Activated naive CD4-positive, alpha-beta T cell treated with anti-CD3 and anti-CD28 coated beads, Interleukin-2, amount 50 U/mL, for 72 hours (primary cell): ENCODE measurements at regions not wholly inside any gene's neighbourhood (a gene's known extent, or its start where the extent isn't known, plus 50 kb on each side); places are given as distances from the start of the nearest gene placed in this dataset.
"Not testable (repeated sequence)": the region's sequence is repeated elsewhere in the genome, so short reads cannot be mapped to it uniquely, and the experiment has no call there.

Experiments used
- ATAC-seq, 2 donors: fragments of 150-1000 bp; cut with Tn5 transposase; 2 replicates each; pipeline ENCODE4 v1.10.0; 2021; ENCODE audit warnings: mild to moderate bottlenecking in 2 of 2, moderate library complexity in 2 of 2
- DNase-seq, 2 donors: peaks; one replicate each; pipeline ENCODE4 v3.0.0; 2021 to 2022; ENCODE audit warnings: low spot score in 2 of 2
- H3K27ac Mint-ChIP-seq, 2 donors: one replicate each; pipeline ENCODE4 v1.8.0; 2022; ENCODE audit warnings: mild to moderate bottlenecking in 2 of 2, mixed read lengths in 2 of 2
- H3K36me3 Mint-ChIP-seq, 2 donors: one replicate each; pipeline ENCODE4 v1.8.0; 2022; ENCODE audit warnings: mixed read lengths in 2 of 2
- H3K9me3 Mint-ChIP-seq, 2 donors: one replicate each; pipeline ENCODE4 v1.8.0; 2022; ENCODE audit warnings: mixed read lengths in 2 of 2

GRCh38 chr16:48067388-48067787 is 88.4 kb downstream of the ABCC12 start:
- DNase-seq = no peak
- Mint-ChIP-seq H3K36me3 (peaks cover 0 to 10% of the 10 kb centered on the region in 2 donors), H3K9me3 (peaks cover 3 to 16% of the 10 kb centered on the region in 2 donors), H3K27ac (no peak overlapping the region)
- no peak for ATAC-seq

GRCh38 chr16:48064971-48065370 is 90.8 kb downstream of the ABCC12 start:
- Mint-ChIP-seq H3K9me3 (peaks cover 3 to 16% of the 10 kb centered on the region in 2 donors), H3K36me3 (peaks cover 0 to 10% of the 10 kb centered on the region in 2 donors), H3K27ac (no peak overlapping the region)
- ATAC-seq (no peak), DNase-seq (no peak)

DNA sequence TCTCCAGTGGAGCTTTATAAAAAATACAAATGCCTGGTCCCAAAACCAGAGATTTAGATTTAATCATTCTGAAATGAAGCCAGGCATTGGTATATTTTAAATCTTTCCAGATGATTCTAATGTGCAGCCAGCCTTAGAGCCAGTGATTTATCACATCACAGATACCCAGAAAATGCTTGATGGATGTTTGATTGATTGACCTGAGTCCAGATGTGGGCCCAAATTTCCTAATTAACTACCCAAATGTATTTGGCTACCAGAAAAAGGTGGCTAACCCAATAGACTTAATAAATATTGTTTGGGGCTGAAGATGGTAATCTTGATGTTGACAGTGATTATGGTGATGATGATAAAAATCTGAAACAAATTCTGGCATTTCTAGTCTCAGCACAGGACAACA is 93.1 kb downstream of the ABCC12 start:
- Mint-ChIP-seq H3K36me3 (peaks cover 0 to 10% of the 10 kb centered on the region in 2 donors), H3K9me3 (peaks cover 3 to 12% of the 10 kb centered on the region in 2 donors), H3K27ac (no peak overlapping the region)
- ATAC-seq (no peak), DNase-seq (no peak)

- Mint-ChIP-seq H3K27ac (no peak overlapping the region), H3K9me3 (peaks cover 3 to 7% of the 10 kb centered on the region in 2 donors), H3K36me3 (peaks cover 0 to 10% of the 10 kb centered on the region in 2 donors)
- DNase-seq = no peak
- no peak for ATAC-seq
Measured at GRCh38 chr16:48059936-48060335, 95.9 kb downstream of the ABCC12 start.

GRCh38 chr16:48059190-48059589 is 96.6 kb downstream of the ABCC12 start:
- ATAC-seq, DNase-seq, H3K9me3 Mint-ChIP-seq, H3K27ac Mint-ChIP-seq, H3K36me3 Mint-ChIP-seq: not testable (repeated sequence)

DNA sequence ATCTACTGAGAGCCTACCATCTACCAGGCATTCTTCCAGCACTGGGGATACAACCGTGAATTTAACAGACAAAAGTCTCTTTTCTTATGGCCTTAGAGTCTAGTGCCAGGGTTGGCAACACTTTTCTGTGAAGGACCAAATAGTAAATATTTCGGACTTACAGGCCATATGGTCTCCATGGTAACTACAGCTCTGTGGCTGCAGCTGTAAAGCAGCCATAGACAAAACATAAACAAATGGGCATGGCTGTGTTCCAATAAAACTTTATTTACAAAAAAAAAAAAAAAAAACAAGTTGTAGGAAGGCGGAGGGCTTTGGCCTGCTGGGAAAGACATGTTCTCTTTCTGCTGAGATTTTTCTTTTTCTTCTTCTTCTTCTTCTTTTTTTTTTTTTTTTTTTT is 98.7 kb downstream of the ABCC12 start:
- no peaks in the 10 kb centered on the region for H3K9me3 Mint-ChIP-seq
- DNase-seq = no peak
- H3K36me3 Mint-ChIP-seq = no peaks in the 10 kb centered on the region
- no peak for ATAC-seq
- no peak overlapping the region for H3K27ac Mint-ChIP-seq

GRCh38 chr16:48054881-48055601 is 100.8 kb downstream of the ABCC12 start:
- DNase-seq (peak in 1 of 2 donors; percentile 30), ATAC-seq (peak; percentile 36 to 69)
- no peaks in the 10 kb centered on the region for H3K9me3 Mint-ChIP-seq

DNA sequence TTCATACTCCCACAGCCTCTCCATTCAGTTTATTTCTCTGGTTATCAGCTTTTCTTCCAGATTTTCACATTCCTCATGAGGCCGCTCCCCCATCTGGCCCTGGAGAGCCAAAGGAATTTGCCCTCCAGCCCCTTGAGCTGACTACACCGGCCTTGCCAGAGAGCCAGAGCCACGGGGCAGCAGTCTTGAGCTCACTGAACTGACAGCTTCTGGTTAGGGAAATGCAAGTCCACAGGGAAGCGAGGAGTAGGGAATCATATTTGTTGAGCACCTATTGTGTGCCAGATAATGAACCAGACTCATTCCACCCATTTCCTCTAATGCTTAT is 102.4 kb downstream of the ABCC12 start:
- ATAC-seq (no peak), DNase-seq (no peak)
- H3K27ac Mint-ChIP-seq = no peak overlapping the region
- H3K9me3 Mint-ChIP-seq = no peaks in the 10 kb centered on the region
- H3K36me3 Mint-ChIP-seq = no peaks in the 10 kb centered on the region

More at GRCh38 chr16:48054881-48055601, 100.8 kb downstream of the ABCC12 start:
- H3K36me3 Mint-ChIP-seq = no peaks in the 10 kb centered on the region
- no peak overlapping the region for H3K27ac Mint-ChIP-seq

GRCh38 chr16:48052731-48053417 is 102.9 kb downstream of the ABCC12 start:
- Mint-ChIP-seq H3K9me3 (no peaks in the 10 kb centered on the region), H3K27ac (no peak overlapping the region), H3K36me3 (no peaks in the 10 kb centered on the region)
- no peak for ATAC-seq
- no peak for DNase-seq

GRCh38 chr16:48050871-48051270 is 104.9 kb downstream of the ABCC12 start:
- ATAC-seq (no peak), DNase-seq (no peak)
- no peaks in the 10 kb centered on the region for H3K9me3 Mint-ChIP-seq
- H3K36me3 Mint-ChIP-seq = no peaks in the 10 kb centered on the region
- no peak overlapping the region for H3K27ac Mint-ChIP-seq

GRCh38 chr16:48049847-48050246 is 105.9 kb downstream of the ABCC12 start:
- DNase-seq (no peak), ATAC-seq (no peak)
- H3K27ac Mint-ChIP-seq = no peak overlapping the region
- no peaks in the 10 kb centered on the region for H3K36me3 Mint-ChIP-seq
- H3K9me3 Mint-ChIP-seq = no peaks in the 10 kb centered on the region

DNA sequence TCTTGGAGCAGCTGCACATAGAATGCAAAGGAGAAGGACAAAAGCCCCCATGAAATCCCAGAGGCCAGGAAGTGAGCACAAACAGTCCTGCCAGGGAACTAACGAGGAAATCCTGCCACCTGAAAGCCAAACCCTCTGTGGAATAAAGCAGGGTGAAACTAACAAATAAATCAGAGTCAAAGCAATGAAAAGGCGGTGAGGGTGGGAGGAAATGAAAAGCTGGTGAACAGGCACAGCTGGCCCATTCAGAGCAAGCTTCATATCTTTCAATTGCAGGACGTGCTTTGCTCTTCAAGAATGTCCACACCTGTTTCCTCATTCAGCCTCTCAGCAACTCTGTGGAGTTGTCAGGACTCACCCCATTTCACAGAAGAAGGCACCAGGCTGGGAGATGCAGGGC is 108.1 kb downstream of the ABCC12 start:
- ATAC-seq (no peak), DNase-seq (no peak)
- H3K36me3 Mint-ChIP-seq = no peaks in the 10 kb centered on the region
- no peak overlapping the region for H3K27ac Mint-ChIP-seq
- no peaks in the 10 kb centered on the region for H3K9me3 Mint-ChIP-seq

DNA sequence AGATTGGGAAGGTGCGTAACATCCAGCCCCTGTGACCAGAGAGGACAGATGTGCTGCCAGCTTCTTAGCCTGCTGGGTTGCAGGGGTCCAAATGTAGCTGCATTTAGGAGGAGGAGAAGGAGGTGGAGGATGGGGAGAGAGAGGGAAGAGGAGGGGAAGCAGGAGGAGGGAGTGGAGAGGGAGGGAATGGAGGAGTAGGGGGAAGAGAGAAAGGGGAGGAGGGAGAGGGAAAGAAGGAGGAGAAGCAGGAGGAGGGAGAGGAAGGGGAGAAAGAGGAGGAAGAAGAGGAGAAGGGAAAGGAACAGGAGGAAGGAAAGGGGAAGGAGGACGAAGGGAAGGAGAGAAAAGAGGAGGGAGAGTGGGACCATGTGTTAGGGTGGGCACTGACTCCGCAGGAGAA is 108.6 kb downstream of the ABCC12 start:
- Mint-ChIP-seq H3K36me3 (no peaks in the 10 kb centered on the region), H3K27ac (no peak overlapping the region), H3K9me3 (no peaks in the 10 kb centered on the region)
- DNase-seq = no peak
- no peak for ATAC-seq

DNA sequence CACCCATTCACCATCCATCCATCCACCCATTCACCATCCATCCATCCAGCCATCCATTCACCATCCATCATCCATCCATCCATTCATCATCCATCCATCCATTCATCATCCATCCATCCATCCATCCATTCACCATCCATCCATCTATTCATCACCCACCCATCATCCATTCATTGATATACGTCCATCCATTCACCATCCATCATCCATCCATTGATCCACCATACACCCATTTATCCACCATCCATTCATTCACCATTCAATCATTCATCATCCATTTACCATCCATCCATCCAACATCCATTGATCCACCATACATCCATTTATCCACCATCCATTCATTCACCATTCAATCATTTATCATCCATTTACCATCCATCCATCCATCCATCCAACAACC is 111.7 kb downstream of the ABCC12 start:
- H3K36me3 Mint-ChIP-seq = no peaks in the 10 kb centered on the region
- no peak for DNase-seq
- H3K9me3 Mint-ChIP-seq = no peaks in the 10 kb centered on the region
- H3K27ac Mint-ChIP-seq = no peak overlapping the region
- ATAC-seq = no peak

DNA sequence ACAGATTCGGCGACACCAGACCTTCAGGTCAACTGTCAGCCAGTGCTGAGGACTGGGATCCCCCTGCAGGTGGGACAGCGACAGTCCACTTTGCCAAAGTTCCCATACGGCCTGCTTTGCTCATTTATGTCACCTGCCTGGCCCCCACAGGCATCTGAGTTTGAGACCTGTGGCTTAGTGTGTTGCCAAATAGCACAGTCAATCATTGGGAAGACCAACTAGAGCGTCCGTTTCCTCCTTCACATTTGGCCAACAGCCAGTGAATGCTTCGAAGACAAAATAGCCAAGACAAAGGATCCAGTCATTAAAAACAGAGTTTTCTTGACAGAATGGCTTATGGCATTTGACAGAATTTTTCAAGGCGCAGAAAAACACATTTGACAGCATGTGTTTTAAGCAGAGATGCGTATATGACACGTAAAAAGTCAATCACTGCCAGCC is 113.8 kb downstream of the ABCC12 start:
- no peaks in the 10 kb centered on the region for H3K36me3 Mint-ChIP-seq
- no peak overlapping the region for H3K27ac Mint-ChIP-seq
- no peak for ATAC-seq

DNA sequence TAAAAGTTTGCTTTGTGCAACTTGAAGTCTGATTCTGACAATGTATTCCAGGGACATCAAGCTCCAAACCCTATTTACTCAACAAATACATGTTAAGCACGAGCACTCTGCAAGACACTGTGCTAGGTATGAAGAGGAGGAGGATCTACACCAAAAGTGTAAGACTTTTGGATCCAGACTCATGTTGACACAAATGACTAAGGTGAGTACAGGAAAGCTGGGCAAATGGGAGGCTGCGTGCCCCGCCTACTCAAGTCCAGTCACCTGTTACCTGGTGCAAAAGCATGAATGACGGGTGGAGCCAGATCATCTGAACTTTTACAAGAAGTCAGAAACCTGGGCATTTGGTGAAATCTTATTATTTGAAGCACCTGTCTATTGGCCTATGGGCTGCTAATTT is 120.7 kb downstream of the ABCC12 start:
- ATAC-seq (no peak), DNase-seq (no peak)
- peaks cover 0 to 3% of the 10 kb centered on the region in 2 donors for H3K9me3 Mint-ChIP-seq
- no peaks in the 10 kb centered on the region for H3K36me3 Mint-ChIP-seq
- H3K27ac Mint-ChIP-seq = no peak overlapping the region

More for the DNA sequence above, 113.8 kb downstream of the ABCC12 start:
- DNase-seq = no peak
- H3K9me3 Mint-ChIP-seq = no peaks in the 10 kb centered on the region

DNA sequence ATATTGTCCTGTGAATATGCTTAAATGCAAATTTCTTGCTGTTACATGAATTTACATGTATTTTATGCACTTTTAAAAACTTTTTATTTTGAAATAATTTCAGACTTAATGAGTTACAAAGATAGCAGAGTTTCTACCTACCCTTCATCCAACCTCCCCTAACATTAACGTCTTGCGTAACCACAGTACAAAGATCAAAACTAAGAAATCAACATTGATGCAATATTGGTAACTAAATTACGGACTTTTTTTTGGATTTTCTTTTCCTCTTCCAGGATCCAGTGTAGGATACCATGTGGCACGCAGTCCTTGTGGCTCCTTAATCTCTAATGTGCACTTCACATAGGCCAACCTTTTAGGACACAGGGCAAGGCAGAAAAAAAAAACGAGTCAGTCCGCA is 124.9 kb downstream of the ABCC12 start:
- ATAC-seq (no peak), DNase-seq (no peak)
- Mint-ChIP-seq H3K27ac (no peak overlapping the region), H3K9me3 (peaks cover 0 to 3% of the 10 kb centered on the region in 2 donors), H3K36me3 (no peaks in the 10 kb centered on the region)

GRCh38 chr16:48029768-48030167 is 126.0 kb downstream of the ABCC12 start:
- H3K27ac Mint-ChIP-seq = no peak overlapping the region
- ATAC-seq = no peak
- H3K9me3 Mint-ChIP-seq = peaks cover 0 to 3% of the 10 kb centered on the region in 2 donors
- no peak for DNase-seq
- H3K36me3 Mint-ChIP-seq = no peaks in the 10 kb centered on the region
